Tongue (tissue), 1 donor: ENCODE measurements at regions not wholly inside any gene's neighbourhood (a gene's known extent, or its start where the extent isn't known, plus 50 kb on each side); places are given as distances from the start of the nearest gene placed in this dataset.
"Not testable (repeated sequence)": the region's sequence is repeated elsewhere in the genome, so short reads cannot be mapped to it uniquely, and the experiment has no call there.

Experiments
- DNase-seq: peaks from one replicate; pipeline ENCODE4 v3.0.0-alpha.2; 2015

DNA sequence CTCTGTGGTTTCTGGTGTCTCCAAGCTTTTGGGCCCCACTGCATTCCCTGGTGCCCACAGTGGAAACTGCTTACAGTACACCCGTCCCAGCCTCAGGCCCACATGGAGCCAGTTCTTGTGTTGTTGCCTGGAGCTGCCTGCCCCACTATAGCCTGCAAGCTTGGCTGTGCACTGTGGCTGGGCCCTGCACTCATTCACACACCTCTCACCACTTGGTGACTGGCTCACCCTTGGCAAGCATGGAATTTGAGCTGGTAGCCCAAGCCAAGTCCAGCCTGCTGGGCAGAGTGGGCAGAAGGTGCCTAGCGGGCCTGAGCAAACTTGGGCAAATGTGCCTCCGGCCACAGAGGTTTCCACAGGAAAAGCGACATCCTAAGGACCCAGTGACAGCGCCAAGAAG, 472.3 kb downstream of the MMUT start:
- no peak for DNase-seq

DNA sequence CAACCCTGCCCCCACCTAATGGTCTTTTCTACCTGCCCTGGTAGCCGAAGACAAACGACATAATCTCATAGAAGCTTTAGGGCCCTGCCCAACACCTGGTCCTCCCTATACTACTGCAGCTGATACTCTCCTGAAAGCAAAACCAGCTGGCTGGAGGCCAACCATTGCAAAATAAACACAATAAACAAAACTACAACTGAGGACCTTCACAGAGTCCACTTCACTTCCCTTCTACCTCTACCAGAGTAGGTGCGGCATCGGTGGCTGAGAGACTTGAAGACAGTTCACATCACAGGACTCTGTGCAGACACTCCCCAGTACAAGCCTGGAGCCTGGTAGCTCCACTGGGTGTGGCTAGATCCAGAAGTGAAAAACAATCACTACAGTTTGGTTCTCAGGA, 476.2 kb downstream of the MMUT start:
- no peak for DNase-seq

DNA sequence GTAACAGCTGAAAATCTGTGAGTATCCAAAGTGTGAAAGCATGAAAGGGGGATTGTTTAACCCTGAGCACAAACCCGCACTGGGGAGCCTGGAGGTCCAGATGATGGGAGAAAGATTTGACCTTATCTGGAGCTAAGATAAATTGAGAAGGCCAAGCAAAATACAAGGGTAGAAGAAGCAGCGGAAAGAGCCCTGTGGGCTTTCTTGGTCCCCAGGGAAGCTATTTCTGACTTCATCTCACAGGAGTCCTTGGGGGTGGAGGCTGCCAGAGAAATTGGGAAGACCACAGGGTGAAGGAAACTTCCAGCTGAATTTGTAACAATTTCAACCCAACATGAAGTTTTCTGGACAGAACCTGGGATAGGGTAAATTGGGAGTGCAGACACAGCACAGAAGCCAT, 476.9 kb downstream of the MMUT start:
- DNase-seq = no peak

DNA sequence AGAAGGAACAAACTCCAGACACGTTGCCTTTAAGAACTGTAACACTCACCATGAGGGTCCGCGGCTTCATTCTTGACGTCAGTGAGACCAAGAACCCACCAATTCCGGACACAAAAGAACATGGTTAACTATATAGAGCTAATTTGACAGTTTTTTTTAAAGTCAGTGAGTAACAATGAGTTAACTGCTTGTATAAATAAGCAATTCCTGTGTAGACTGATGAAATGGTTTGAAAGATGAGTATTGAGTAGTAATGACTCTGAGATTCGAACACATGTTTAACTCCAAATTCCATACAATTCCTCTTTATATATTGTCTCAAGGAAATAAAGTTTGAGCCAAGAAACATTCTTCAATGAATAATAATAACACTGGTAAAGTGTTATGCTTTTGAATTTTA, 478.0 kb downstream of the MMUT start:
- DNase-seq = no peak

DNA sequence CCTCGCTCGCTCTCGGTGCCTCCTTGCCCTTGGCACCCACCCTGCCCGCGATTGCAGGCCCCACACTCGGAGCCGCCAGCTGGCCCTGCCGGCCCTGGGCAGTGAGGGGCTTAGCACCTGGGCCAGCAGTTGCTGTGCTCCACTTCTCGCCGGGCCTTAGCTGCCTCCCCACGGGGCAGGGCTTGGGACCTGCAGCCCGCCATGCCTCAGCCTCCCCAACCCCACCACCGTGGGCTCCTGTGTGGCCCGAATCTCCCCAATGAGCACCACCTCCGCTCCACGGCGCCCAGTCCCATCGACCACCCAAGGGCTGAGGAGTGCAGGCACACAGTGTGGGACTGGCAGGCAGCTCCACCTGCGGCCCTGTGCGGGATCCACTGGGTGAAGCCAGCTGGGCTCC, 479.1 kb downstream of the MMUT start:
- not testable (repeated sequence) for DNase-seq

DNA sequence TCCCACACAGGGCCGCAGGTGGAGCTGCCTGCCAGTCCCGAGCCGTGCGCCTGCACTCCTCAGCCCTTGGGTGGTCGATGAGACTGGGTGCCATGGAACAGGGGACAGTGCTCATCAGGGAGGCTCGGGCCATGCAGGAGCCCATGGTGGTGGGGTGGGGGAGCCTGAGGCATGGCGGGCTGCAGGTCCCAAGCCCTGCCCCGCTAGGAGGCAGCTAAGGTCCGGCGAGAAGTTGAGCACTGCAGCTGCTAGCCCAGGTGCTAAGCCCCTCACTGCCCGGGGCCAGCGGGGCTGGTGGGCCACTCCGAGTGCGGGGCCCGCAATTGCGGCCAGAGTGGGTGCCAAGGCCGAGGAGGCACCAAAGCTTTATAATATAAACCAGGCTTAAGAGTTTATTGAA, 479.7 kb downstream of the MMUT start:
- no peak for DNase-seq

DNA sequence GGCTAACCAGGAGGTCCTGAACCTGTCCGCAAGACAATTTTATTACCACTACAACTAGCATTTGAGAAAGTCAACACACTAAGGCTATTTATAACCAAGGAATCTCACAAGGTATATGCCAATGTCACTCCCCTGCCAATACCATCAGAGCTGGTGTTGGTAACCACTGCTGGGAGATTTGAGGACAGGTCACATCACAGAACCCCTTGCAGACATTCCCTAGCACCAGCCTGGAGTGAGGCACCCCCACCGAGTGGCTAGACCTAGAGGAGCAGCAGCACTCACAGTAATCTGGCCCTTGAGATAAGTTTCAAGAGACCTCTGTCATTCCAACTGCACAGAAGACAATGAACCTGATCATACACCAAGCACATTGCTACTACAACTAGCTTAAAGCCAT, 483.2 kb downstream of the MMUT start:
- no peak for DNase-seq

DNA sequence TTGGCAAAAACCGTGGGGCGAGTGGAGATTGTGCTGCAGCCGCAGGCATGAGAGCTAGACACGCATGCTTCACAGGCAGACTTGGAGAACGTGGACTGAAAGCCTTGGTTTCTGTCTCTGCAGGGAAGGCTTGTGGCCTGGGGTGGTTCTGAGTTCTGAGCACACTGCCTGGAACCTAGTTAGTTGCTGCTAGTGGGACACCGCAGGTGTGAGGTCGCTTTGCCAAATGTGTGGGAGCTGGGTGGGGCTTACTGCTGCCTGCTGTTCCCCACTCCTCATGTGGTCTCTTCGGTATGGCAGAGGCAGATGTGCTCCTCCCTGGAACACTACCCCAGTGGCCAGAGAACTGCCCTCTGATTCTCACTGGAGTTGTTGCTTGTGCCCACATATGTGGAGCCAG, 484.0 kb downstream of the MMUT start:
- no peak for DNase-seq

DNA sequence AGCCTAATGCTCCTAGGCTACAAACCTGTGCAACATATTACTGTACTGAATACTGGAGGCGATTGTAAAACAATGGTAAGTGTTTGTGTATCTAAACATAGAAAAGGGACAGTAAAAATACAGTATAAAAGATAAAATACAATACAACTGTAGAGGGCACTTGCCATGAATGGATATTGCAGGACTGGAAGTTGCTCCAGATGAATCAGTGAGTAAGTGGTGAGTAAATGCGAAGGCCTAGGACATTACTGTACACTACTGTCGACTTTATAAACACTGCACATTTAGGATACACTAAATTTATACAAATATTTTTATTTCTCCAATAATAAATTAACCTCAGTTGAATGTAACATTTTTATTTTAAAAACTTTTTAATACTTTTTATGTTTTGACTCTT, 485.0 kb downstream of the MMUT start:
- no peak for DNase-seq

DNA sequence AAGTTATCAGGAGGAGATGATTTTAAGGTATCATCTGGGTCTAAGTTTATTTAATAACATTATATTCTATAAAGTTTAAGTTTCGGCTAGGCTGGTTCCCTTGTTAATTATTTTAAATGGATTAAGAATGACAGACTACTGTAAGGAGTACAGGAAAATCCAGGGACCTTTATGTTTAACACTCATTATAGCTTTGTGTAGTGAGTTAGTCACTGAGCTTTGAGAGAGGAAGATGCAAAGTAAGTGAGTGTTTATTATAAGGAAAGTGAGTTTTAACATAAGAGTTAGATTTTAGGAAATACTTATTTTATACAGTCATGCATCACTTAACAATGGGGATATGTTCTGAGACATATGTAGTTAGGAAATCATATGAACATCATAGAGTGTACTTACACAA, 485.5 kb downstream of the MMUT start:
- DNase-seq = no peak

DNA sequence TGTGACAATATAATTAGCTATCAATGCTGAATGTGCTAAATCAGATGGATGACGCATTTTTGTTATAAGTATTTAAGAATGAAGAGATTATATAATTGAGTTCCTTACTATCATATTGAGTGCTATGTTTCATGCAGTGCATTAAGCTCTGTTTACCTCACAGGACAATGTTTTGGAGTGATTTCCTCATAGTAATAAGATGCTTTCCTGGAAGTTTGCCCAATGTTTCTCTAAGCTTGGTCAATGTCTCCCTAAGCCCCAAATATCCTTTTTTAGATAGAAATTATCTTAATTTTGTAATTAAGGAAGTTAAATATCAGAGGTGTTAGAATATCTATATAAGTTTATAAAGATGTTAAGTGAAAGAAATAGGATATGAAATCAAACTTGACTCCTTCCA, 489.6 kb downstream of the MMUT start:
- no peak for DNase-seq

DNA sequence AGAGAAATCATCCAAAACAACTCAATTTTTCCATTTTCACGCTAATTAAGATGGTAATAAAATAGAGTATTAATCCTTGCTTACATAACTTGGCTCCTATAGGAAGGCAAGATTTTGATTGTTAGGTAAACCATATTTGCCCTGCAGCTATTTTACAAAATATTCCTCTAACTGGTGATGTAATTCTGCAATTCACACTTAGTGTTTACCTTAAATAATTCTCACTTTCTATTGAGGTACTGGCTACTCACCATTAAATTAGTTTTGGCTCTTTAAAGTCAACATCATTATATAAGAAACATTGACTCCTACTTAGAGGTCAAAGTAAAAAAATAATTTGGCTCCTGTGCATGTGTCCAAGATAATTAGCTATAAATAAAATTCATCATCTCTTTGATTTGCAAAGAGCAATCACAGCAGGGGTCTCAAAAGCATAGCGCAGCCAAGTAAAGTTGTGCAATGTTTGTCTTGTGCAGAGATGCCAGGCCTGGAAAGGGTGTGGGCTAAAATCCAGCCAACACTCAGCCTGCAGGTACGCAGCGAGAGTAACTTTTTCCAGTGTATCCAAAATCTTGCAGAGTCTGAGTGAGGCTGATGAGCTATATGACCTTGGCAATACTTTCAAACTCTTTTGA, 501.2 kb downstream of the MMUT start:
- no peak for DNase-seq

DNA sequence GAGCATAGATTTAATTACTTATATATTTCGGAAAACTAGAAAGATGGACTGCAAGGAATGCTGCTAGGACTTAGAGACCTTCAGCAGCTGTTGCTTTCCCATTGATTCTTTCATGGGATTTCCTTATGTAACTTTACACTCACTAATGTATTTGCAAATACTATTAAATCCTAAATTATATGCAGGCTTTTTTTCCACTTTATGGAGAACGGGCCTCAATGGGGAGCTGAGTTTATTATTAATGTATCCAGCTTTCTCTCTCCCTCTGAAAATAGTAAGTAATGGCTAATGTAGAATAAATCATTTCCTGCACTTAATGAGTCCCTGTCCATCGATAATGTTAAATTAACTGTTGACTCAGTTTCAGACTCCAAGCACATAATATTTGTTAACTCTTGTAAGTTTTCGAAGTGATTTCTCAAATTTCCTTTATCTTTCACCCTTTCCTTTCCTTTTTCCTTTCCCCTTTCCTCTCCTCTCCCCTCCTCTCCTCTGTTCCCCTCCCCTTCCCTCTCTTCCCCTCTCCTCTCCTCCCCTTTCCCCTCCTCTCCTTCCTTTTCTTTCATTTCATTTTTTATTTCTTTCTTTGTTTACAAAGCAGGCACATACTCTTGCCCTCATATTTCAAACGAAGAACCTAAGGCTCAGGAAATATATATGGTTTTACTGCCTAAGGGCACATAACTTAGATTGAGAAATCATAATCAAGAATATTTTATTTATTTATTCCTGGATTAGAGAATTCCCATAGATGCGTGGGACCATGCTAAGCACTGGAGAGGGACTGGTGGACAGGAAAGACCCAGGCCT, 503.6 kb downstream of the MMUT start:
- DNase-seq = no peak

DNA sequence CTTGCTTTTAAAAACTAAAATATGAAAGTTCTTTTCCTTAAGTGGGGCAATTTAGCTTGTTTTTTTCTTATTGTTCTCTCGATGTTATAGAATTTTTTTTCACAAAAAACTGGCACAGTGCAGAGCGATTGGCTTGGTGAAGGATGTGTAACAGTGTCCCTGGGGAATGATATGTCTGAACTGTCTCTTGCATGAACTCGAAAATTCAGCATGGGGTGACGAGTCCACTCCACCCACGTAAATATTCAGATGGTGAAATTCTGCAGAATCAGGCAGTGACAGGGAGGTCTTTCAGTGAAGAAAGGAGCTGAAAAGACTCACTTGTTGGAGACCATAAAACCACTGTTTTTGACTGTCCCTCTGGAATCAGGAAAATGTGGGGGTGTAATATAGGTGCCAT, 505.3 kb downstream of the MMUT start:
- DNase-seq = no peak

DNA sequence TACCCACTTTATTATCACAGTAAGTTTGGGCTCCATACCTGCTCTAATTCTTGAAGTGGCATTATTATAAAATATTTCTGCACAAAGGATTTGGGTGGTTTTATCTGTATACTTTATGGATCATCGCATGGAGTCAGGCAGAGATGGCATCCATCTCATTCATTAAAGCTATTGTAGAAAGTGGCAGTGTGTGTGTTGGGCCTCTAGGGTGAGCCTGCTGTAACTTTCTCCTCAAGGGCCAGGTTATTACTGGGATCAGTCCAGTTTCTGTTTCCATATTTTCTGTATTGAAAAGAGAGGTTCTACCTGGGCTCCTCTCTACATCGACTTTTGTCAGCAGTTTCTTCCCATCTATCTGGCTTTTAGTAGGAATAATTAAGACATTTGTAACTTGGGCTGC, 511.1 kb downstream of the MMUT start:
- no peak for DNase-seq

DNA sequence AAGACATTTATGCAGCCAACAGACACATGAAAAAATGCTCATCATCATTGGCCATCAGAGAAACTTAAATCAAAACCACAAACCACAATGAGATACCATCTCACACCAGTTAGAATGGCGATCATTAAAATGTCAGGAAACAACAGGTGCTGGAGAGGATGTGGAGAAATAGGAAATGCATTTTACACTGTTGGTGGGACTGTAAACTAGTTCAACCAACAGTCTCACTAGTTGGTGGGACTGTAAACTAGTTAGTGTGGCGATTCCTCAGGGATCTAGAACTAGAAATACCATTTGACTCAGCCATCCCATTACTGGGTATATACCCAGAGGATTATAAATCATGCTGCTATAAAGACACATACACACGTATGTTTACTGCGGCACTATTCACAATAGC, 518.8 kb downstream of the MMUT start:
- DNase-seq = peak; percentile 47

DNA sequence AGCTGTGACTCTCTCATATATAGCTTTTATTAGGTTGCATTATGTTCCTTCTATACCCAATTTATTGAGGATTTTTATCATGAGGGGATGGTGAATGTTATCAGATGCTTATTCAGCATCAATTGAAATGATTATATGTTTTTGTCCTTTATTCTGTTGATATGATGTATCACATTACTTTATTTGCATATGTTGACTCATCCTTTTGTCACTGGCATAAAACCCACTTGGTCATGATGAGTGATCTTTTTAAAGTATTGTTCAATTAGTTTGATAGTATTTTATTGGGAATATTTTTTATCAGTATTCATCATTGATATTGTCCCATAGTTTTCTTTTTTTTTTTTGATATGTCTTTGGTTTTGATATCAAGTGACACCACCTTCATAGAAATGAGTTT, 529.9 kb downstream of the MMUT start:
- DNase-seq = no peak

DNA sequence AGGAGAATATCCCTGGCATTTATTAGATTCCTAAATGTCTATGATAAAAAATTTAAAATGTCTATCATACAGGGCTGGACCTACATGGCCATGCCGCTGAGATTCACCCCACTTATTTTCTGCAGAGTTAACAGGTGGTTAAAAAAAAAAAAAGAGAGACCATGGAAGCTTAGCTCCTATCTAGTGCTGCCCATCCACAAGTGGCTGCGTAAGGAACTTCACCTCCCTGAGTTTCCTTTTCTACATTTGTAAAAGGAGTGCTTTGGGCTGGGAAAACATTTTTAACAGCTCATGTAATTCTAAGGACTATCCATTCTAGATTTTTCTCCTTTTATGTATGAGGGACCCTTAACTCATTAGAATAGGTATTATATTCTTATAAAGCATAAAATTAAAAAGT, 534.1 kb downstream of the MMUT start:
- no peak for DNase-seq

DNA sequence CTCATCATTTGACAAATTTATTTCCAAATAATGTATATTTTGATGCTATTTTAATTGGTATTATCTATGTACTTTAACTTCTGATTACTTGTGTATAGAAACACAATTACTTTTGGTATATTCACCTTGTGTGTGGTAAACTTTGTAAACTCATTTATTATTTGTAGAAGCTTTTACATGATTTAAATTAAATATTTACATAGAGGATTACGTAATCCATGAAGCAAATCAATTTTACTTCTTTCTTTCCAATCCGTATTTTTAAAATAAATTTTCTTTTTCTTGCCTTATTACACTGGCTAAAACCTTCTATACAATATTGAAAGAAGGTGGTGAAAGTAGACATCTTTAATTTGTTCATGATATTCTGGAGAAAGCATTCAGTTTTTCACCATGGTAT, 540.2 kb downstream of the MMUT start:
- DNase-seq = no peak

DNA sequence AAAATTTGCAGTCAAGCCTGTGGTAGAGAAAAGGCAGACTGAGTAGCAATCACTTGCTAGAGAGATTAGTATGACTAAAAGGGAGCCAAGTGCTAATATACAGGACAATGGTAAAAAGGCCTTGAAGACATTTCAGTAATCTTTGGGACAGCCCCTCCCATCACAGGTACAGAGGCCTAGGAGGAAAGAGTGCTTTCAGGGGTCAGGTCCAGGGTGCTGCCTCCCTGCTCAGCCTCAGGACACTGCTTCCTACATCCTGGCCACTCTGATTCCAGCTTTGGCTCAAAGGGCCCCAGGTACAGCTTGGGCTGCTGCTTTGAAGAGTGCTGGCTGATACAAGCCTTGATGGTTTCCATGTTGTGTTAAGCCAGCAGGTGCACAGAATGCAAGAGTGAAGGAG, 543.5 kb downstream of the MMUT start:
- no peak for DNase-seq

DNA sequence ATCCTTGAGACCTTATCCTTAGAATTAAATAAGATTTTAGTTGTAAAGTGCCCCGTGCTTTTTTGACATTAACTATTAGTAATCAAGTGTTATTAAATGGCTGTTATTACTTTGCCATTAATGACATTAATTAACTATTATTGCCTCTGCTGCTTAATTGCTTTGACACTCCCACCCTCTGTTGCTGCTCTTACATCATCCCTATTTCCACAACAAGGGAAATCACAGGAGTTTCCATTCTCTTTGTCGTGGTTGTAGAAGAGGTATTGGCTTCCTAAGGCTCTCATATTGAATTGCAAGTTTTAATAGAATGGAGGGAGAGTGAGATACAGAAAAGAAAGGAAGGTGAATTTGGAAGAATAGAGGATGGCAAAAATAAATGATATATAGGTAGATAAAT, 545.8 kb downstream of the MMUT start:
- DNase-seq = no peak

DNA sequence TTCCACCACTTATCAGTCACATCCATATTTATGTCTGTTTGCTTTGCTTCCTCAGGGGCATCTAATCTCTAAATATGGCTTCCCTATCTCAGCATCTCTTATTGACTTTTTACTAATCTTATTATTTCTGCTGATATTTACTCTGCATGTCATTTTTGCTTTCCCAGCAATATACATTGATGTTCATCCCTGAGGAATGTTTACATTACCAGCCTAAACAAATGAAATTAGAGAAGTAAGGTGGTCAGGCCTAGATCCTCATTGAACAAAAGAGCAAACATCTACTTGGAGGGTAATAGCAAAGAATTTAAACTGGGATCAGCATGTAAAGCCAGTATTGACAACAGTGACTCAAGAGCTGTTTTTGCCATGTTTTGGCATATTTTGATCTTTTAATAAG, 546.4 kb downstream of the MMUT start:
- DNase-seq = peak; percentile 4

DNA sequence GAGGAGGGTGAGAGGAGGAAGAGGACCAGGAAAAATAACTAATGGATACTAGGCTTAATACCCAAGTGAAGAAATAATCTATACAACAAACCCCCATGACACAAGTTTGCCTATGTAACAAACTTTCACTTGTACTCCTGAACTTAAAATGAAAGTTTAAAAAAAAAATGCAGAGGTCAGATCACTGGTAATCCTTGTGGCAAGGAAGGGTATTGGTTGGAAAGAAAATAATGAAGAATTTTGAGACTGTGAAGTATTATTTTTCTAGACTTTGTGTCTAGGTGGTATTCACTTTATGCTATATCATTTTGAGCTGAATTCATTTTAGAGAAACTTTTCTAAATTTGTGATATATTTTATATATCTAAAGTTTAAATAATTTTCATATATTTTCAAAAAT, 547.5 kb downstream of the MMUT start:
- DNase-seq = no peak

DNA sequence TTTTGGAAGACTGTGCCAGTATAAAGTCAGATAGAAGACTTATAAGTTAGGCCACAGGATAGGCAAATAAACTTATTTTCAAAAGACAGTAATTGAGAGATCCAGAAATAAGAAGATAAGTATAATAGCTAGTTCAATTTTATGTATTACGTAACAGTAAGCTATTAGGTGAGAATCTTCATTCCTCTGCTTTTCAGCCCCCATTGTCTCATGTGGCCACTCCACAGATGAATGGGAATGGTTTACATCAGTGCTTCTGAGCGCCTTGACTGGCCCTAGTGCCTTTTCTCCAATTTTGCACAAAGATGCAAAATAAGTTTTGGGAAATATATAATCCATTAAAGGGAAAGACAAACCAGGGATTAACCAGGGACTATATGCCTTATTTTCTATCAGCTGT, 550.5 kb downstream of the MMUT start:
- DNase-seq = no peak
